HG02981 (cell line): ENCODE measurements at regions not wholly inside any gene's neighbourhood (a gene's known extent, or its start where the extent isn't known, plus 50 kb on each side); places are given as distances from the start of the nearest gene placed in this dataset.

ENCODE experiments used
- ATAC-seq: cut with Tn5 transposase; IDR thresholded peaks from one replicate; pipeline ENCODE4 v1.9.1; 2021; ENCODE audit warnings: mild to moderate bottlenecking, moderate library complexity; ENCODE audit not compliant: unreplicated experiment

DNA sequence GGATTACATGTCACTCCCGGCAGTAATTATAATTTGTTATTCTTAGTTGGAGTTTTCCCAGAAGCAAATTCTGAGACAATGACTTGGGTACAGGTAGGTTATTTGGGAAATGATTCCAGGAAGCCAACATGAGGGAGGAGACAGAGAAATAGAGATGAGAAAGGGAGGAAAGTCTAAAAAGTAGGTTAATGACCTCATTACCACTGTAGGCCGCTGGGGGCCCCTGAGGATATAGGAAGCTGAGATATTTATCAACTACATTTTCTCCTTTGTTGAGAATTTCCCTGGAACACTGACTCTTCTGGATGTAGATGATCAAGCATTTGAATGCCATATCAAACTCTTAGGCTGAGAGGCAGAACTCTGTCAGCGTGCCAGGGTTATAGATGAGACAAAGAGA, 284.3 kb downstream of the ICOS start:
- no peak for ATAC-seq

DNA sequence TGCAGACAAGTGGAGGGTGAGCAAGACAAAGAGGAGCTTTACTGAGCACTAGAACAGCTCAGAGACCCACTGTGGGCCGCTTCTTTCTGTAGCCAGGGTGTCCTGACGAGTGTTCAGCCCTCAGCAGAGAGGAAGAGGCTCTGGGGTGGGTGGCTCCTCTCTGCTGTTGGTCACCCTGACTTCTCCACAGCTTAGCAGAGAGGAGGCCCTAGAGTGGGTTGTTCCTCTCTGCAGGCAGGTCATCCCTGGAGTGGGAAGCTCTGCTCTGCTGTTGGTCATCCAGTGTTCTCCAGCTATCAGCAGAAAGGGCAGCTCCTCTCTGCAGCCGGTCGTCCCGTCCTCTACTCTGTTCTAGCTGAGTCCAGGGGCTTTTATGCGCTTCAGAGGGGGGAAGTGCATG, 286.5 kb downstream of the ICOS start:
- no peak for ATAC-seq

DNA sequence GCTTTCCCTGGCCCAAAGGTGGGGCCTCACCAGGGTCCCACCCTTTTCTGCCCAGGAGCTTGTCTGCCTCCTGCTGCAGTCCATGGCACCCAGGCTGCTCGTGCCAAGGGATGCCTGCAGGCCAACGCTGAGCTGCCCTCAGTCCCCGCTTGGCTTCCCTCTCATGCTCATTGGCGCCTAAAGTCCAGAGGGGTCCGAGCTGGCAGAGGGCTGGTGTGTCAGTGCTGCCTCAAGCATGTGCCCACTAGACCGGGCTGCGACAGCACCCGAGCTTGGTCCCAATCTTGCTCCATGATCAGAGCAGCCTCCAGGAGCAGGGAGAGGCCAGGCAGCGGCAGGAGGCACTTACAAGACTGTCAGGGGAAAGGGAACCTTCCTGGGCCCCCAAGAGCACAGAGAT, 287.0 kb downstream of the ICOS start:
- ATAC-seq, result no peak

DNA sequence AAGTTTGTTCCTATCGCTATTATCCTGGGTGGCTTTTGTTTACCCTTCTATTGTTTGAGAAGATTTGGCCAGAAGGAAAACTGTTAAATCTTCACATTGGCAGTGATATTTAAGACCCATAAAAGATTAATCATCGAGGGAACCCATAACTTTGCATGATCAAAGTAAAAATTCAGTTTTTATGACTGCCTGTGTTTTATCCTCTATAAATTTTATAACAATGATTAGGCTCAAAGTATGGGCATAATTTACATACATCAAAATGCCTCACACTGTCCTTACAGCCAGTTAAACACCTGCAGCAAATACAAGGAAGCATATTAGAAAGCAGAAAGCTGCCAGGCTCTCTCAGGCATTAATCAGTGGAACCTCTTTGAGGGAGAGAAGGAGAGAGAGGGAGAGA, 289.1 kb downstream of the ICOS start:
- no peak for ATAC-seq

DNA sequence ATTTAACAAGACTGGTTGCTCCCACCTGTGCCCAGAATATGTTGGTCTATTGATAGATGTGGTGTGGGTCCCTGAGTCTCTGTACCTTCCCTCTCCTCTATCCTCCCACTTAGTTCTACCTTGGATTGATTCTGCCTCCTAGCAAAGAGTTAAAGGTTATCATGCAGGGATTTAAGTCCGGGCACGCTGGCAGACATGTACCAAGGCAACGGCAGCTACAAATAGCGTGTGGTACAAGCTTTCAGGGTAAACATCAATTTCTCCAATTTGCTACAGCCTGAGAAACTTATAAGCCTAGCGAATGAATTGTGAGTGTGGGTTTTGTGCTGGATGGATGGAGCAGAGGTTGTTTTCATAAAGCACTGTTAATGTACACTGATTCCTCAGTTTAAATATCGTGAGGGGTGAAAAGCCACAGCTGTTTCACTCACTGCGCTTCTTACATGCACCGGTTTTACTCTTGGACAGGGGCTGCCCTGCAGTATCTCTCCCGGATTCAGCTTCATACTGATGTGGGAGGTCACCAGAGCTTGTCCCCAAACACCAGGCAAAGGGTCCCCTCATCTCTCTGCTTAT, 289.8 kb downstream of the ICOS start:
- no peak for ATAC-seq

DNA sequence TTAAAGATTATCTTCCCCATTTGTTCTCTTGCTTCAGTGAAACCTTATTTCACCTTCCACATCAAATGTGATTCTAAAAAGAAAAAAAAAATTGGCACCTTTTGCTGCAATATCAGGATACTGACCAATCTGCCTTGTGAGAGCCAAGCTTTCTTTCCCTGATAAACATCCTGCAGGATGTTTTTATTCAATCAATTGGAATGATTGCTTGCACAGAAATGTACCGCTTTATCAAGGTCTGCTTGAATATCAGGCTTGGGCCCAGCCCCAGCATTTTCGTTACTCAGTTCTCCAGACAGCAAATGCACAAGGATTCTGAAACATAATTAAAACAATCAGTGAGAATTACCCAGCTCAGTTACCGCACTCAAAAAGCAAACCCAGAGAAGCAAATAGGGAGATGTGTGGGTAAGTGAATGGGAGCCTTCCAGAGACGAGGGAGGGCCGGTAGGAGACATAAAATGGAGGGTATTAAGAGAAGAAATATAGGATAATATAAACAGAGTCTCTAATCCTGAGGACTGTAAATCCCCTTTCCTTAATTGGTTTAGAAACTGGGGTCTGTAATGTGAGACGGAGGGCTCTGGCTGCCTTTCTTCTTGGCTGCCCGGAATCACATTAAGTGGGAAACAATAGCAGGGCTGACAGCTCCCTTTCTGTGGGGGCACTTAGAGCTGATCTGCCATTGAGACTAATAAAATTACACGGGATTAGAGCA, 291.8 kb downstream of the ICOS start:
- no peak for ATAC-seq

DNA sequence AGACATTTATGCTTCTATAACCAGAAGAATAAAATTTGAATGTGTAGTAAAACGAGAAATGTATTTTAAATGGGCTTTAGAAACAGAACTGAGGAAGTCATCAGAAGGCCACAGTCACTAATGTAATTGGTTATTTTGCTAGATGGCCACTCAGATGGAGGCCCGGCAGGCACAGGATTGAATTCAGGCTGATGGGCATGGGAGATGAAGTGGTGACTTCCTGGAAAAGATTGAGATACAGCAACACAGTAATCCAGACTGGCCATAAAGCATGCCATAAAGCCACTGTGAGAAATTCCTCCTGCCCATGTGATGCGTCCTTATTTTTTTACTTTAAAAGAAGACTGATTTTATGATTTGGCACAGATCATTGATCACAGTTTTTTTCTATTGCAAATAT, 297.7 kb downstream of the ICOS start:
- no peak for ATAC-seq

DNA sequence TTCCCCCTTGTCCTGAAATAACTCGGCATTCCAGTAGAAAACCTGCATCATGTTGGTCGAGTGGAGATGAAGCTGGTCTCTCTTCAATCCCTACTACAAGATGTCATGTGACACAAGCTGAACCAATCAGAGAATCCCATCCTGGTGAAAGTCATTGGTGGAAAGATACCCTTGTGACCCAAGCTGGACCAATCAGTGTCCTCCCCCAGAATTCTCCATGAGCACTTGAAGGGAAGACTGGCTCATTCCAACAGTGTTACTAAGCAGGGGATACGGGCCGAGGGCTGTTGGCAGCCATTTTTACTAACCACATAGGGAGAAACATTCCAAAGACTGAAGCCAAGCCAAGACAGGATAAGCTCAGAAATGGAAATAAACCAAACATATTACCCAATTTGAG, 298.3 kb downstream of the ICOS start:
- no peak for ATAC-seq

DNA sequence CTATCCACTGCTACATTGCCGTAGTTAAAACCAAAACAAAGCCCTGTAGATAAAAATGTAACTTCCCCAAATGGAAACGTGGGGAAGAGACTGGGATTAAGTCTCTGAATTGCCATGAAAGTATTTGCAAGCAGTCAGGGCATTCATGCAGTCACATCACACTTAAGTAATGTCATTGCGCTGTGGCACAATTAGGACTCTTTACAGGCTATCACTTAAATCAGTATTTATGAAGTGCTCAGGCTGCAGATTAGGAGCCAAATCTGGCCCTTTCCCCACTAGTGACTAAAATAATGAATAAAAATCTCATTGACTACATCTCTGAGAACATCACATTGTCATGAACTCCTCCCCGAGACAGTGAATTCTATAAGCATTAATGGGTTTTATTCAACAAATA, 300.9 kb downstream of the ICOS start:
- no peak for ATAC-seq

DNA sequence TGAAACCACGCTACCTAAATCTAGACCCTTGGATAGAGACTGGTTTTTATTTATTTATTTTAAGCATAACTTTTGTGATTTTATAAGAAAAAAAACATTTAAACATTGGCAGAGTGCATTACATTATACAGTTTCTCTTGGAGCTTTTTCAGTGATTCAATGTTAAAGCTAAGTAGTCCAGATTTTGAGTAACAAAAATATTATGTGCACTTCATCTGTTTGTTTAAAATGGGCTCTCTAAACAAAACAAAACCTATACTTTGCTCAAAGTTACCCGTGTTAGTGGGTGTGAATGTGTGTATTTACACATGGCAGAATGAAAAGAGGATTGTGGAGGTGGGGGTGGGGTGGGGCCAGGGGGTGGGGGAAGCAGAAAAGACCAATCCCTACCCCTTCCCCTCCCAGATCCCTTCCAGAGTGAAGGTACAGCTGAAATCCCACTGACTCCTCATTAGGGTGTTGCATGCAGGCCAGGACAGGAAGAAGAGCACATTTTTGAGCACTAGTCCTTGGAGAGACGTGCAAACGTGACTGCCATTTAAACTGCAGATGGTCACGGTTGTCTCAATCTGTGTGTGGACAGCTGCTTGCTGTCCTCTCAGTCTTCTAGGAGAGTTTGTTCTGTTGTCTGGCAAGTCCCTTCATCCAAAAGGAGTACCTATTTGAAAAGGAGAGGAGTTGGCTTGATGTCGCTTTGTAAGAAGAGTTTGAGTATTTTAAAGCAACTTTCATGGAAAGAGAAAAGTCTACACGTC, 303.0 kb downstream of the ICOS start:
- no peak for ATAC-seq

DNA sequence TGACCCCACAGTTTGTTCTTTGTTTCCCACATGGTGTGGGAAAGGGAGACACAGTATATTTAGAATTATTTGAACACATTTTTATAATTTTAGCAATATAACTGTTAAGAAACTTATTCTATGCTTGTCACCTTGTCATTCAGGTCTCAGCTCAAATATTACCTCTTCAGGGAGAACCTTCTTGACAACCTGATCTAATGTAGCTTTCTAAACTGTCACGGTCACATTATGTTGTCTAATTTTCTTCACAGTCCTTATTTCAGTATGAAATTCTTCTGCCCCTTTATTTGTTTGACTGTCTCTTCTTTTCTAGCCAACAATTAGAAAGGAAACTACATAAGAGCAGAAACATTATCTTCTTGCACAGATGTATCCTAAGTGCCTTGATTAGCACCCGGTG, 304.3 kb upstream of the PARD3B start:
- ATAC-seq, result no peak

DNA sequence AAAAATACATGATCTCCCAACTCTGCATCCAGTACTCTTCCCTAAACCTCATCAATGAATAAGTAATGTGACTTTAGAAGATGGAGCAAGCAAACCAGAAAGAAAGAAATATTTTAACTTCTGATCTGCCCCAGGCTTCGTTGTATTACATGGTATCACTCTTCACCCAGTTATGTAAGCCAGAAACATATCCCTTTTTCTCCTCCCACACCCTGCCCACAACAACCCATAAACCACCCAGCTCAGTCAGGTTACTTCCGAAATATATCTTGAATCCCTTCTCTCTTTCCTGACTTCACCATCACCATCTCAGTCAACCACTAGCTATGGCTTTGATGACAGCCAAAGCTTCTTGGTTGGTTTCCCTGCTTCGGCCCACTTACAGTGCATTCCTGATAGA, 295.8 kb upstream of the PARD3B start:
- ATAC-seq, result no peak

DNA sequence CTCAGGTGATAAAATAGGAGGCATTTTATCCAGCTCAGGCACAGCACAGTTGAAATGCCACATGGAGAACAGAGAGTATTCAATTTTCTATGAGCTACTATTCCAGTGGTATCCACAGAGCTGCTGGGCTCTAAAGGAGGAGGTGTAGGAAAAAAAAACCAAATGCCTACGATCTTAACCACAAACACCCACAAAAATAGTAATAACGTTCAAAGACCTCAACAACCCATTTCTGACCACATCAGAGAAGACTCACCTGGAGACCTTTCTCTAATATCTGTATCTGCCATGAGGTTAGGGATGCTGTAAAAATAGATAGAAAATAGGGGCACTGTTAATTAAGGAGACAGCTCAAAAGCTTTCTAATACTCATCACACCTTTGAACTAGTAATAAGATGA, 294.6 kb upstream of the PARD3B start:
- no peak for ATAC-seq

DNA sequence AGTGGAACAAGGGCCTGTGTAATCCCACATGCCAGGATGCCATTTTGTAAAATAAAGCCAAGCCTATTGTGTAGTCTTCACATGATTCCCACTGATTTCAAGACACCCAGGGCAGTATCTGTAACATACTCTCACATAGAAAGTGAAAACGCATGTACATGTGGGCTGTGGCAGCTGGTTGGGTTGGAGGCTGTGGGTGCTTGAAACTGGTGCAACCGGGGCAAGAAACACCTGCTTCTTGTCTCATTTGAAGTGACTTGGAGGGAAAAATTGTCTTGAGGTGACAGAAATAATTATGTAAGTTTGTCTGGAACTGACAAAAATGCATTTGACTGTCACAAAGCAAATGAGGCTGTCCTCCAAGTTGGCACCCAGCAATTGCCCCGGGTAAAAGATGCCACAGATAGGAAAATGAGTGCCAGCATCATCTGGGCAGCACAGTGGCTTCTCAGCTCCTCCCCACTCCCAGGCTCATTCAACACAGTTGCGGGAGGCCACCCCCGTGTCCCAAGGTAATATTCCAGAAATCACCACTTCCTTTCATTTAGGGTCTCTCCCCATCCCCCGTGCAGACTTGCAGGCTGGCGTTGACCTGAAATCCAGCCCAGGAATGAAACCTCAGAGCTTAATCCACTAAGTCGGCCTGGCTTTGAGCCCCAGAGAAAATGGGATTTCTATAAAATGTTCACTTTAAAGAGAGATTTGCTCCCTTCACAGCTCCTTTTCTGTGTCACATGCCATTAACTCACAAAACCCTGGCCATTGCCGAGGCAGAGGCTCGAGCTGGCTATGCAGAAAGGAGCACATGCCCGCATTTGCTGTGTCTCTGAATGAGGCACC, 293.9 kb upstream of the PARD3B start:
- no peak for ATAC-seq

DNA sequence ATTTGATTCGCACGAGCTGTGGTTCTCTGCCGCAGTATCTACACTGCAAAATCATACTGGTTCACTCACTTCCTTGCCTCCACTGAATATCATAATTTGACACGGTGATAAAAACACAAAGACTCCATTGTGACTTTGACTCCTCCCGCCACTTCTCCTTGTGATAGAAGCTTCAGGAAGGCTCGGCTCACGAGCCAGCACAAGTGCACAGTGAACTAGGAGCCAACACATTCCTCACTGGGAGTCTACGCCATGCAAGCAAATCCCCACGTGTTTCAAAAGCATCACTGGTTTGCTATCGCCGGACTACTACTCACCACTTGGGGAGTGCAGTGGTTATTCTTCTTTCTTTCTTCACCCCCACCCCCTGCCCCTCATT, 293.3 kb upstream of the PARD3B start:
- no peak for ATAC-seq

DNA sequence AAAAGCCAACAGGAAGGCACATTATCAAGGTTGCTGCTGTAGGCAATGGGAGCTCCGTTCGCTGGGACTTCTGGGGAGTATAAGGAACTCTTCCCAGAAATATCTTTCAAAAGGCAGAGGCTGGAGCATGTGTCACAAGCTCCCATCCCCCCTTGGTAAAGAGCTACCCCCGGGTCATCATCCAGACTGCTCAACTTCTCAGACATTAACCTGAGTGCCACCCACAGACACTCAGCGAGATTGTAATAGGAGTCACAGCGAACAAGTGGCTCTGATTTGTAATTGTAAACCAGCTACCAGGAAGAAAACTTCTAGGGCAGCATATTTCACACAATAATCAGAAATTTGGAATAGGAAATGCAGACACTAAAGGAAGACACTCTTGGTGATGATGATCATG, 290.2 kb upstream of the PARD3B start:
- no peak for ATAC-seq

DNA sequence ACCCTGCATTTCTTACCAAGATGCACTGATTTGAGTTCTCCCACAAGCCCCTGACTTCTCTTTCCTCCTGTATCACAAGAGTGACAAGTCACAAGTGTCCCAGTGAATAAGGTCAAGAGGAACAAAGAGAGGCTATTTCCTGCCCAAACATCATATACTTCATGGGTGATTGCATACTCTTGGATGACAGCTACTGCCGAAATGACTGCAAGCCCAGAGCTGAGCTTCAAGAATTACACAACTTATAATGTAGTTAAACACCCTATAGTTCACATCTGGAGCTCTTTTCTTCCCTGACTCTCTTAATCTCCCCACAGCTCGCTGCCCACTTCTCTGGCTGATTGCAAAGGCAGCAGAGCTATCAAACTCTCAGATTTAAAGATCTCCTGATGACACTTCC, 289.7 kb upstream of the PARD3B start:
- no peak for ATAC-seq

DNA sequence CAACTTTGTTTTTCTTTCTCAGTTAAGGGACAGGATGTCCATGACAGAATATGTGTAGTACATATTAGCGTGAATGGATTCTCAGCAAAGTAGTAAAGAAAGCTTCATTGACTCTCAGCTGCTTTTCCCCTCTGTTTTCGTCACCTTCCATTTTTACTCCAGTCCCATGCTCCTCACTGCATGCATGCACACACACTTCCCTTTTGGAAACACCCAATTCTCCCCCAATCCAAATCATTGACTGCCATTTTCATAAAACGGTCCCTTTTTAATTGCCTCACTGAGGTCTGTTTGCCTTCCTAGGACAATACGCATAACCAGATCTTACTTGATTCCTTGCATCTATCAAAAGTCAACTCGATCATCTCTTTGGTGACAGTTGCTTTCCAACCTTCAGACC, 287.5 kb upstream of the PARD3B start:
- no peak for ATAC-seq

DNA sequence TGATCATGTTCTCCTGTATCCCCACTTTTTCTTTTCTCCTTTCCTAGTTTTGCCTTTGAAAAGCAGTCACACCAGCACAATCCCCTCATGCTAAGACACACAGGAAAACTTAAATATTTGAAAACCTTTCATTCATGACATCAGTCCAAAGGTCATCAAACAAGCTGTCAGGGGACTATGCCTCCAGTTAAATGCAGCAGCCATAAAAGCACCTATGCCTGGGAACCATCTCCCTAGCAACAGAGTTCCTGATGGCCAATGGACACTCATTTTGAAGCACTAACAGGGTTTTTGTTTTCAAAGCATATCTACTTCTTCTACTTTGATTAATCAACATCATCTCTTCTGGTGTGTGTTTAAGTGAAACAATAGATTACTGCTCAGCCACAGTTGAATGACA, 286.4 kb upstream of the PARD3B start:
- ATAC-seq, result no peak

DNA sequence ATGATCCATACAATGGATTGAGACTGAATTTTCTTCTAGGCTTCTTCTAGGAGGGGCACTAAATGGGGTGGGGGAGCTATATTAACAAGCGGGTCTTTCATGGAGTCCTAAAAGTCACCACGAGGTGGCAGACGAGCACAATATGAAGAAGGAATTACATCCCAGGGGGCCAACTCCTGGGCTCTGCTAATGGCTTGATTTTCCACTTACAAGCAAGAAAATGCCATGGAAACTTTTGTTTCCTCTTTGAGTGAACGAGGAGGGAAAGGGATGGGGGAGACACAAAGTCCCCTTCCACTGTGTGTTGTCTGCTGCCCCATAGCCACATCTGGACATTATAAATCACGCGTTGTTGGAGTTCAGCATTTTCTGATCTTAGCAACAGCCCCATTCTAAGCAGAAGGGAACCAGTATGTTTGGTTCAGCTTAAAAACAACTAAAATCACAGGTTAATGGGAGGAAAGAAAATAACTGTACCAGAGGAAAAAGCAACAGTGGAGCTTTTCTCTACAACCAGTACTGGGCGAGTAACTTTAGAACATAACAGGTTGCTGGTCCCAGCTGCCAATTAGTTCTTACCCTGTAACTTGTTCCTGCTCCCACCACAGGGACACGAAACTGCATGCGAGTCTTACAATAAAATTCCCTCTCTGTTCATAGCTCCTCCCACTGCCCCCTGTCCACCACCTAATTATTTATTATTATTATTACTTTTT, 285.0 kb upstream of the PARD3B start:
- ATAC-seq, result no peak

DNA sequence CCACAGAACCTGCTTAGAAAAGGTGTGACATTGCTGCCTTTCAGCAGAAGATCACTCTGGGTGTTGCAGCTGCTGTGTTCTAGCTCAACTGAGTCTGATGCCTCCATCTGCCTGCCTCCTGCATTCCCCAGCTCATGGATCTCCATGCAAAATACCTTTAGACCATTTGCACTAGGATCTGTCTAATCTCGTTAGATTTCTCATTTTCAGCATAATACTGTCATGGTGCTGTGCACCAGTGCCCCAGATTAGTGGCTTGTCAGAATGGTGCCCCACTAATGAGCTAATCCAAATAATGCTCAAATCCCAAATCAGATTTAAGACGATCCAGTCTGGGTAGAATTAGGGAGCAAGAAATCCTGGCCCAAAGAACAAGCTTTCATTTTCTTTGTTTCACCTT, 284.4 kb upstream of the PARD3B start:
- no peak for ATAC-seq
